HG03280 (cell line): ENCODE measurements at regions not wholly inside any gene's neighbourhood (a gene's known extent, or its start where the extent isn't known, plus 50 kb on each side); places are given as distances from the start of the nearest gene placed in this dataset.
"Not testable (repeated sequence)": the region's sequence is repeated elsewhere in the genome, so short reads cannot be mapped to it uniquely, and the experiment has no call there.

Experiments
- ATAC-seq: cut with Tn5 transposase; IDR thresholded peaks from one replicate; pipeline ENCODE4 v1.9.1; 2021; ENCODE audit warnings: mild to moderate bottlenecking, moderate library complexity; ENCODE audit not compliant: unreplicated experiment

DNA sequence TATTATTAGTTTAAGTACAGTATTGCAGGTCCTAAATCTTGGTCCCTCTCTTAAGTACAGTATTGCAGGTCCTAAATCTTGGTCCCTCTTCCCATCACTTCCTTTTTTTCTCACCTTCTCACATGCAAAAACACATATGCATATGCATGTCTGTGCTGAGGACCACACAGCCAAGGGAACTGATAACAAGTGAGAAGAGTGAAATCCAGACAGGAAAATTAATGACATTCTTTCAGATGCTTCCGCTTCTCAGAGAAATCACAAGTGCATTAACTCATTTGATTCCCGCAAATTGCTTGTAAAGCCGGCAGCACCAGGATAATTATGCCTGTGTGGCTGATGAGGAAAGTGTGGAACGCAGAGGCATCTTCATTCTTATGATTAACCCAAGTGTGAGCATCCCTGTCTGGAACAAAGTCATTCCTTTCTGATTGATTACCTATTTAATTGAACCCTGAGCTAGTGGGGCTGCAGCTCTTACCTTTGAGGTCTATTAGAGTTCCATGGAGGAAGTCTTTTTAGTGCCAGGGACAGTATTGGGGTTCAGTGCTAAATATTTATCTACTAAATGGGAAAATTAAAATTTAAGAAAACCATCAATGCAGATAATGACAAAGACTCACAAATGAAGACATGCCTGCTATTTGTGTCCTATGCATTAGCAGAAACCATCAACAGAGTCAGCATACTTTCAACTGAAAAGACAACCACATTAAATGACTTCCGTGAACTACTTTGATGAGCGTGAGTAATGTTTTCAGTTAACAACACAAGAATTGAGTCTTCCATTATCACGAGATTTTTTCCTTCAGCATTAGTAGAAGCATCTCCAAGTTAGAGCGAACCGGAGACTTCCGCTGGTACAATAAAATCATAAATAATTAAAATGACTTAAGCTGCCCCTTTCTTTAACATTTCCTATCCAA lies 220.4 kb upstream of the SLC35G4 start:
- ATAC-seq: no peak

DNA sequence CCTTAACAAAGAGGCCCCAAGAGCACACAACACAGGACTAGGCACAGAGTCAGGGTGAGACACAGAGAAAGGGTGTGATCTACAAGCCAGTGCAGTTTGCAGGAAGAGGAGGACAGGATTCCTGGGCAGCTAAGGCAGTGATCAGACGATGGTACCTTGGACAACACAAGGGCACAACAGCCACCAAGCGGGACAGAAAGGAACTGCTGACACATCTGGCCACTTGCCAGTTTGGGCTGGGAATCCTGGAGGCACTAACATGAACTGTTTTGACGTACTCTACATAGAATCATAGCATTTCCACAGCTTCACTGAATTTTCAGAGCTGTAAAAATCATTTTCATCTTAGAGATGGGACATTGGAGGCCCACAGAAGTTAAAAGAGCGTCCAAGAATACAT lies 221.5 kb upstream of the SLC35G4 start:
- ATAC-seq: no peak

GRCh38 chr18:11383381-11383780 lies 226.0 kb upstream of the SLC35G4 start:
- ATAC-seq: no peak

DNA sequence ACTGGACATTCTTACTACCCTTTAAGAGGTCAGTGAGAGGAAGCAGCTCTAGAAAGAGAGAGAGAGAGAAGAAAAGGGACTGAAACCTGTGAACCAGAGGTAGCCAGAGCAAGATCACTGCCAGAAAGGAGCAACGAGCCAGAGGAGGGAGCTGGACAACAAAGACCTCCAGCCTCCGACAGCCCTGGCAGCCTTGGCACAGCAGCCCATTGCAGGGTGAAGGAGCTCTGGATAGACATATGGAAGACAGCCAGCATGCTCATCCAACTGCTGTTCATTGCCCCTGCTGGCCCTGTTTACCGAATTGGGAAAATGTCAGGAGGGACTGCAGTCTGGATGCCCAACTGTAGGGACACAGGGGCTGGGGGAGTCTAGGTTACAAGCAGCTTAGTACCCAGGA lies 228.4 kb upstream of the SLC35G4 start:
- no peak for ATAC-seq

- no peak for ATAC-seq
These were observed 229.7 kb upstream of the SLC35G4 start for GRCh38 chr18:11379660-11380059.

- no peak for ATAC-seq
These were observed 228.6 kb upstream of the PIEZO2 start for GRCh38 chr18:11377766-11378540.

DNA sequence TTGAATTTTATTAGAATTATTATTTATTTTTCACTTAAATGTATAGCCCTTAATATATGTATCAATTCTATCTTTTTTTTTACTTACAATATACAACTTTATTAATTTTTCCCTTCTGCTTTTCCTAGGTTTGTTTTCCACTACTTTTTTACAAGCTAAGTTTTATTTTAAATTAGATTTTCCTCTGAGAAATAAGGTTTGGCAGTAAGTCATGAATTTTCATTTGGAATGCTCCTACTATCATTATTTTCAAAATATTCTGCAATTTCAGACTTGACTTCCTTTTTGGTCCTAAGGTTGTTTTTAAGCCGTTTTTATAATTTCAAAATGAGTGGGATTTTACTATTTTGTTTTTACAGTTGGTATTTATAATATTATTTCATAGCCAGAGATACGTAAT lies 222.8 kb upstream of the PIEZO2 start:
- ATAC-seq: no peak

DNA sequence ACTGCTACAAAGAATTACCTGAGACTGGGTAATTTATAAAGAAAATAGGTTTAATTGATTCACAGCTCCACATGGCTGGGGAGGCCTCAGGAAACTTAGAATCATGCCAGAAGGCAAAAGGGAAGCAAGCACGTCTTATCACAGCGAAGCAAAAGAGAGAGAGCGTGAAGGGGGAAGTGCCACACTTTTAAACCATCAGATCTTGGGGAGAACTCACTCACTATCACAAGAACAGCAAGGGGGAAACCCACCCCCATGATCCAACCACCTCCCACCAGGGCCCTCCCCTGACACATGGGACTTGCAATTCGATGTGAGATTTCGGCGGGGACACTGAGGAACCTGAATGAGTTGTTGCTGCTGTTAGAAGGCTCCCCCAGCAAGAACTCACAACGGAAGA lies 220.2 kb upstream of the PIEZO2 start:
- ATAC-seq: no peak

DNA sequence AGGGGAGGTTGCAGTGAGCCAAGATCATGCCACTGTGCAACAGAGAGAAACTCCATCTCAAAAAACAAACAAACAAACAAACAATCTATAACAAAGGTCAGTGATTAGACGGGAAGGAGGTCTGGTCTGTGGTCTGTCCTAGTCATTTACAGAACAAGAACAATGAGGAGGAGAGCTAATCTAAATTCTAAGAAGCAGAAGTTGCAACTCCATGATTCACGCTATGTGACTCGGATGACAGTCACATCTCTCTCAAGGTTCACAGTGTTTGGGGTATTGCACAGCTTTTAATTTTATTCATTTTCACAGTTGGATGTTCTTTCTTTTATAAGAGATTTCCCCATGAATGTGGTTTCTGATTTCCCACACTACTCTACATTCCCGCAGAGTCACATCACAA lies 218.7 kb upstream of the PIEZO2 start:
- no peak for ATAC-seq

GRCh38 chr18:11367351-11367750 lies 218.0 kb upstream of the PIEZO2 start:
- ATAC-seq: no peak

GRCh38 chr18:11366410-11366809 lies 217.0 kb upstream of the PIEZO2 start:
- no peak for ATAC-seq

GRCh38 chr18:11362856-11363255 lies 213.5 kb upstream of the PIEZO2 start:
- ATAC-seq: no peak

DNA sequence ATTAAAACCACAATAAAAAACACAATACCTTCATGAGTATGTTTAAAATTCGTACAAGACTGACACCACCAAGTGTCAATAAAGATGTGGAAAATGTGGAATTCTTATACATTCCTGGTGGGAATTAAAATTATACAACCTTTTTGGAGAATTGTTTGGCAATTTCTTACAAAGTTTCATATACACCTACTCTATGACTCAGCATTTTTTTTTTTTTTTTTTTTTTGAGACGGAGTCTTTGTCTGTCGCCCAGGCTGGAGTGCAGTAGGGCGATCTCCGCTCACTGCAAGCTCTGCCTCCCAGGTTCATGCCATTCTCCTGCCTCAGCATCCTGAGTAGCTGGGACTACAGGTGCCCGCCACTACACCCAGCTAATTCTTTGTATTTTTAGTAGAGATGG lies 212.5 kb upstream of the PIEZO2 start:
- not testable (repeated sequence) for ATAC-seq

DNA sequence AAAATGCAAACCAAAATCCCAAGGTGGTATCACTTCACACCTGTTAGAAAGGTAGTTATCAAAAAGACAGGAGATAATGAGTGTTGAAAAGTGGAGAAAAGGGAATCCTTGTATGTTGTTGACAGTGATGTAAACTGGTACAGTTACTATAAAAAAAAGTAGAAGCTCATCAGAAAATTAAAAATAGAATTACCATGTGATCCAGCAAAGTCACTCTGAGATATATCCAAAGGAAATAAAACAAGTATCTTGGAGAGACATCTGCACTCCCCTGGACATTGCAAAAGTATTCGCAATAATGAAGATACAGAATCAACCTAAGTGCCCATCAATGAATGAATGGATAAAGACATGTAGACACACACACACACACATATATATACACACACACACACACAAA lies 208.3 kb upstream of the PIEZO2 start:
- no peak for ATAC-seq

DNA sequence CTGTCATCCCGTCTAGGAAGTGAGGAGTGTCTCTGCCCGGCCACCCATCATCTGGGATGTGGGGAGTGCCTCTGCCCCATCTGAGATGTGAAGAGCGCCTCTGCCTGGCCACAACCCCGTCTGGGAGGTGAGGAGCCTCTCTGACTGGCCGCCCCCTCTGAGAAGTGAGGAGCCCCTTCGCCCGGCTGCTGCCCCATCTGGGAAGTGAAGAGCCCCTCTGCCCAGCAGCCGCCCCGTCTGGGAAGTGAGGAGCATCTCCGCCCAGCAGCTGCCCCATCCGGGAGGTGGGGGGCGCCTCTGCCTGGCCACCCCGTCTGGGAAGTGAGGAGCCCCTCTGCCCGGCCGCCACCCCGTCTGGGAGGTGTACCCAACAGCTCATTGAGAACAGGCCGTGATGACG lies 195.2 kb upstream of the PIEZO2 start:
- ATAC-seq: not testable (repeated sequence)

DNA sequence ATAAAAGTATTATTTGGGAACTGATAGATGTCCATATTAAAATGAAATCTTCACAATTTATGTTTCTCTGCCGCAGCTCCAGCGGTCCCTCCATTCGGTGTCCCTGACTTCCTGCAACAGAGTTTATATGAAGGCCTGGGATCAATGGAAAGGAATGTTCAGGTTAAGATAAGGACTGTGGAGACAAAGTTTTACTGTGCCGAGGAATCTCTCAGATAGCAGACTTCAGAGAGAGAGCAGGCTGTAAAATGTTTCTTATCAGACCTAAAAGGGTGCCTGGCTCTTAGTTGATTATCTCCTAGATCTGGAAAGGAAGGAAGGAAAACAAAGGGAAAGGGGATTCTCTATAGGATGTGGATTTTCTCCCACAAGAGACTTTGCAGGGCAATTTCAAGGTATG lies 193.7 kb upstream of the PIEZO2 start:
- ATAC-seq: no peak

DNA sequence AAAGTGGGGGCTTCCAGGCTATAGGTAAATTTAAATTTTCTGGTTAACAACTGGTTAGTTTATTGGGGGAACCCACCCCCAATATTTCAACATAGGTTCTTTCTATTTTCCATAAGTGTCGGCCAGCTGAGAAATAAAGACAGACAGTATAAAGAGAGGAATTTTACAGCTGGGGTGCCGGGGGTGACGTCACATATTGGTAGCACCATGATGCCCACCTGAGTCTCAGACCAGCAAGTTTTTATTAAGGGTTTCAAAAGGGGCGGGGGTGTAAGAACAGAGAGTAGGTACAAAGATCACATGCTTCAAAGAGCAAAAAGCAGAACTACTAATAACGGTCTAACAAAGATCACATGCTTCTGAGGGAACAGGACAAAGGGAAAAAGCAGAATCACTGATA lies 192.7 kb upstream of the PIEZO2 start:
- ATAC-seq: not testable (repeated sequence)

- ATAC-seq: no peak
These were observed 189.9 kb upstream of the PIEZO2 start for GRCh38 chr18:11339188-11339775.

DNA sequence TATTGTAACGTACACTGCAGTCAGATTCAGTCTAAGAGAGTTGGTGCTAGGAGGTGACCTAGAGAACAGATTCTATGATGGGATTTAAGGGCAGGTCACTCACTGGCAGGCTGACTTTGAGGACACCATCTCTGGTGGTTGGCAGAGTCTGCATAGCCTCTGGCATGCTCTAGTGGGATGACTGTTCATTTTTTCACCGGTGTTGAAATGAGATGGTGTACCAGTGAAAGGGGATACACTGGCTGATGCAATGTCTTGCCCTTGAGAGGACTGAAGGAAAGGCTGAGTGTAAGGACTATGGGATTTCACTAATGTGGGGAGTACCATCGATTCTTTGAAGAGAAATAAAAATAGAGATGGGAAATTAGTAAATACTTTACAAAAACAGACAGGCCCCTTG lies 186.9 kb upstream of the PIEZO2 start:
- no peak for ATAC-seq

DNA sequence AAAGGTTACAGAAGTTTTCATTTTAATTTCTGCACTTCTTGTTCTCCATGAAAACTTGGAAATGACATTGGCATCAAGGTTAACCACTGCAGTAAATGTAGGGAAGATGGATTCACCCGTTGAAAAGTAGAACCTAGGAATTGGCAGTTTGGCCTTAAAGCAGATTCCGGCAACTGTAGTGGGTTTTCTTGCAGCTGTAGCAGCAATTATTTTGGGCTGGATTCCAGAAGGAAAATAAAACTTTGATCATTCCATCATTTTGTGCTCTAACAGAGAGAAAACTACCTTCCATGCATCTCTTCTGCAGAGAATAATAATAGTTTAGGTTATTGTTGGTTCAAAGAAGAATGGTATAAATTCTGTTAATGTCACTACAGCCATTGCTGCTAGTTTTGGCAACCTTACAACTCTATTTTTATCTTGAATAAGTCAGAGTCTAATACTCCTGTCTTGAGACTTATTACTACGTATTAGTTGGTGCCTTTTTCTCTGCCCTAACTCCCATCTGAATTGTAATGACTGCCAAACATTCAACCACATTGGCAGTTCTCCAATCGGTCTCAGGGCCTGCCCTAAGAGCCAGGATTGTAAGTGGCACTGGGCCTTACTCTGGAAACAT lies 178.1 kb upstream of the PIEZO2 start:
- no peak for ATAC-seq
